Ishikawa (cell line): ENCODE measurements at regions not wholly inside any gene's neighbourhood (a gene's known extent, or its start where the extent isn't known, plus 50 kb on each side); places are given as distances from the start of the nearest gene placed in this dataset.

Source experiments
- CEBPB ChIP-seq: IDR thresholded peaks from 2 replicates; pipeline ENCODE4 v1.6.1; 2012
- CREB1 ChIP-seq: IDR thresholded peaks from 2 replicates; pipeline ENCODE4 v1.6.1; 2012; ENCODE audit warnings: low read depth
- EGR1 ChIP-seq: IDR thresholded peaks from 2 replicates; pipeline ENCODE4 v1.6.1; 2012
- EP300 ChIP-seq: IDR thresholded peaks from 2 replicates; pipeline ENCODE4 v1.6.1; 2012; ENCODE audit warnings: borderline replicate concordance
- FOXM1 ChIP-seq: IDR thresholded peaks from 2 replicates; pipeline ENCODE4 v1.6.1; 2012; ENCODE audit warnings: low read depth, borderline replicate concordance
- MAX ChIP-seq: IDR thresholded peaks from 2 replicates; pipeline ENCODE4 v1.6.1; 2012
- NFIC ChIP-seq: IDR thresholded peaks from 2 replicates; pipeline ENCODE4 v1.6.1; 2012
- RAD21 ChIP-seq: IDR thresholded peaks from 2 replicates; pipeline ENCODE4 v1.6.1; 2012; ENCODE audit warnings: low read depth
- REST ChIP-seq: IDR thresholded peaks from 2 replicates; pipeline ENCODE4 v1.6.1; 2012; ENCODE audit warnings: low read depth, mild to moderate bottlenecking
- TAF1 ChIP-seq: IDR thresholded peaks from 2 replicates; pipeline ENCODE4 v1.6.1; 2012; ENCODE audit warnings: low read depth, mild to moderate bottlenecking
- TEAD4 ChIP-seq: IDR thresholded peaks from 2 replicates; pipeline ENCODE4 v1.6.1; 2012
- YY1 ChIP-seq: IDR thresholded peaks from 2 replicates; pipeline ENCODE4 v1.6.1; 2012; ENCODE audit warnings: low read depth
- ZBTB7A ChIP-seq: IDR thresholded peaks from 2 replicates; pipeline ENCODE4 v1.6.1; 2012; ENCODE audit warnings: low read depth
- TF ChIP-seq, protein P1 (sequence below): IDR thresholded peaks from 2 replicates; pipeline ENCODE4 v1.6.1; 2012

DNA sequence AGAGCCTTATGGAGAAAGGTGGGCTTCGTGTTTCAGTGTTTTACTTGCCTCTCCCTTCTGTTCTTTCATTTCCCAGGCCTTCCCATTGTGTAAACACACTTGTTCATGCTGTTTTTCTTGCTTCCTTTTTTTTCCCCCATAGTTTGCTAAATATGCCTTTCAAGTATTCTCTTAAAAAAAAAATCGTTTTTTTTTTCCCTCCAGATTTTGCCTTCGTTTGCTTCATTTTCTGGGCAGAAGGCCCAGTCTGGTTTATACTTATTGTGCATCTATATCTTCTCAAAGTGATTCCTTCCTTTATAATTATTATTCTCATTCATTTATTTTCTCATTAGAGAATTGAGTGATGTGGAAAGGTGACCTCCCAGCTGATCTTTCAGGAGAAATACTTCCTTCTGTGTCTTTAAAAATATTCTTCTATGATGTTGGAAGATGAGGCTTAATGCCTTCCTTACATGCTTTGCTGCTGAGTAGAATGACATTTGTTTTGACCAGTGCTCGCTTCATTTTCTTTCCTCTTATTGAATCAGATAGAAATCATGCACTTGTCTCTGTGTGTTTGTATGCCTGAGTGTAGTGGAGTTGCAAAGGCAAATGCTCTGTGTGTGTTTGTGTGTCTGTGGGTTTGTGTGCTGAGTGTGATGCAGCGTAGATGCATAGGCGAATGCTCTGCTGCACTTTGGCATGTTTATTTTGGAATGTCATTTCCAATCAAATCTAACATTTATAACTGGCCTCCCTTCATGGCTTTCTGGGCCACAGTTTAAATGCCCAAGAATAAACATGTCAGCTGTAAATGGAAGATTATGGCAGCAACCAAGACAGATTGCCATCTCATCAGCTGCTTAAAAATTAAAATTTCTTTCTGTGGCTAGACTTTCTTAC is 591.4 kb downstream of the FGF9 start:
- TF ChIP-seq TAF1 (no peak), RAD21 (no peak), NFIC (no peak), CREB1 (no peak), MAX (no peak), EP300 (no peak), YY1 (no peak), REST (no peak), CEBPB (no peak), TEAD4 (no peak), ZBTB7A (no peak), EGR1 (no peak), FOXM1 (no peak)
- TF ChIP-seq, protein P1, sequence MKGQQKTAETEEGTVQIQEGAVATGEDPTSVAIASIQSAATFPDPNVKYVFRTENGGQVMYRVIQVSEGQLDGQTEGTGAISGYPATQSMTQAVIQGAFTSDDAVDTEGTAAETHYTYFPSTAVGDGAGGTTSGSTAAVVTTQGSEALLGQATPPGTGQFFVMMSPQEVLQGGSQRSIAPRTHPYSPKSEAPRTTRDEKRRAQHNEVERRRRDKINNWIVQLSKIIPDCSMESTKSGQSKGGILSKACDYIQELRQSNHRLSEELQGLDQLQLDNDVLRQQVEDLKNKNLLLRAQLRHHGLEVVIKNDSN: no peak
